Activated CD8-positive, alpha-beta memory T cell treated with anti-CD3 and anti-CD28 coated beads for 24 hours (primary cell): ENCODE measurements at regions not wholly inside any gene's neighbourhood (a gene's known extent, or its start where the extent isn't known, plus 50 kb on each side); places are given as distances from the start of the nearest gene placed in this dataset.

Source experiments
- DNase-seq: peaks from one replicate; pipeline ENCODE4 v3.0.0-alpha.2; 2020

GRCh38 chr9:119443179-119443578 is 73.9 kb upstream of the BRINP1 start:
- DNase-seq = no peak

- no peak for DNase-seq
These were observed 72.6 kb upstream of the BRINP1 start for GRCh38 chr9:119441832-119442231.

GRCh38 chr9:119441338-119441737 is 72.1 kb upstream of the BRINP1 start:
- DNase-seq = no peak

- DNase-seq = no peak
These were observed 67.0 kb upstream of the BRINP1 start for GRCh38 chr9:119436261-119436660.

- no peak for DNase-seq
These were observed 65.8 kb upstream of the BRINP1 start for GRCh38 chr9:119435076-119435475.

GRCh38 chr9:119432428-119432827 is 63.2 kb upstream of the BRINP1 start:
- no peak for DNase-seq

- DNase-seq = no peak
These were observed 60.1 kb upstream of the BRINP1 start for GRCh38 chr9:119429302-119429701.

GRCh38 chr9:119420231-119420630 is 51.0 kb upstream of the BRINP1 start:
- no peak for DNase-seq
